GM12865 (cell line): ENCODE measurements at regions not wholly inside any gene's neighbourhood (a gene's known extent, or its start where the extent isn't known, plus 50 kb on each side); places are given as distances from the start of the nearest gene placed in this dataset.
"Not testable (repeated sequence)": the region's sequence is repeated elsewhere in the genome, so short reads cannot be mapped to it uniquely, and the experiment has no call there.

ENCODE experiments used
- DNase-seq: peaks from one replicate; pipeline ENCODE4 v3.0.0; 2010; ENCODE audit warnings: low read depth
- H3K4me3 ChIP-seq: 2 replicates; pipeline ENCODE4 v1.5.1; 2011; ENCODE audit warnings: mild to moderate bottlenecking, low read depth, low read length, control low read depth
- CTCF ChIP-seq: IDR thresholded peaks from 2 replicates; pipeline ENCODE4 v1.5.1; 2011; ENCODE audit warnings: low read length, control low read depth, low read depth, inconsistent platforms; ENCODE audit not compliant: insufficient read depth; ENCODE audit errors: missing control alignments

- H3K4me3 ChIP-seq: no peak overlapping the region
- DNase-seq: no peak
- TF ChIP-seq CTCF: no peak
Measured at GRCh38 chr2:106332054-106332453, 136.2 kb downstream of the RGPD3 start.

- not testable (repeated sequence) for DNase-seq, H3K4me3 ChIP-seq
Measured at GRCh38 chr2:106330384-106331261, 136.5 kb upstream of the UXS1 start.

- H3K4me3 ChIP-seq: no peak overlapping the region
- DNase-seq: no peak
- no peak for TF ChIP-seq CTCF
Measured at GRCh38 chr2:106323337-106324013, 129.4 kb upstream of the UXS1 start.

- no peak for DNase-seq
- no peak for TF ChIP-seq CTCF
- no peak overlapping the region for H3K4me3 ChIP-seq
Measured at GRCh38 chr2:106322281-106322680, 128.2 kb upstream of the UXS1 start.

- not testable (repeated sequence) for H3K4me3 ChIP-seq, DNase-seq
Measured at GRCh38 chr2:106320439-106320838, 126.3 kb upstream of the UXS1 start.

GRCh38 chr2:106316915-106317314, 122.8 kb upstream of the UXS1 start:
- DNase-seq: no peak
- TF ChIP-seq CTCF: no peak
- H3K4me3 ChIP-seq: no peak overlapping the region

- H3K4me3 ChIP-seq: no peak overlapping the region
- no peak for DNase-seq
- no peak for TF ChIP-seq CTCF
Measured at GRCh38 chr2:106314444-106314843, 120.3 kb upstream of the UXS1 start.

- H3K4me3 ChIP-seq: no peak overlapping the region
- no peak for DNase-seq
- TF ChIP-seq CTCF: no peak
Measured at GRCh38 chr2:106311041-106311370, 116.9 kb upstream of the UXS1 start.
